ENCODE measurements at regions not wholly inside any gene's neighbourhood (a gene's known extent, or its start where the extent isn't known, plus 50 kb on each side); places are given as distances from the start of the nearest gene placed in this dataset.

DNA sequence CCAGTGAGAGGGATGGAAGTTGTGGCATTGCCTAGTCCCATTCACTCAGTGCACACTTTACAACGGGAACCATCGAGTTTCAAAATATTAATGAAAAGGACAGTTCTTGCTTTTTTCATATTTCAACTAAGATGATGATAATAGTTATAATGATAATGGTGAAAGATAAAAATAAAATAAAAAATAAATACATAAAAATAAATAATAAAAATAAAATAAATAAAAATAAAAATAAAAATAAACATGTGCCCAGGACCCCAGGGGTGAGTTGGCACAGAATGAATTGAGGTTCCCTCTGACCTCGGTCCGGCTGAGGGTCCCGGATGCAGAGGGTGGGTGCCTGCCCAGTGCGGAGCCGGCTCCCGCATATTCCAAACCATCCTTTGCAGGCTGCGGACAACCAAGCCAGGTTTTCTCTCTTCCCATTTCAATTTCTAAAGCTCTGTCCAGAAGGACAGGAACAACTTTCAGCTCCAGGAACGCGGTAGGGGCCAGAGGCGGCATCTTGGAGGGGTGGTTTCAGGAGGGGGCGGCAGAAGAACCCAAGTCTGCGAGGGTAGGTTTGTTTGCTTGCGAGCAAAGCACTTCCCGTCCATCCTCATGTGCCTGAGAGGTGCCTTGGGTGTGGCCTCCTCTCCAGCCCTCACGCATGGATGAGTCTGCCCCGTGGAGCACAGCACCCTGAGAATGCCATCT lies 236.8 kb downstream of the DLL1 start:
- DNase-seq: no peak

DNA sequence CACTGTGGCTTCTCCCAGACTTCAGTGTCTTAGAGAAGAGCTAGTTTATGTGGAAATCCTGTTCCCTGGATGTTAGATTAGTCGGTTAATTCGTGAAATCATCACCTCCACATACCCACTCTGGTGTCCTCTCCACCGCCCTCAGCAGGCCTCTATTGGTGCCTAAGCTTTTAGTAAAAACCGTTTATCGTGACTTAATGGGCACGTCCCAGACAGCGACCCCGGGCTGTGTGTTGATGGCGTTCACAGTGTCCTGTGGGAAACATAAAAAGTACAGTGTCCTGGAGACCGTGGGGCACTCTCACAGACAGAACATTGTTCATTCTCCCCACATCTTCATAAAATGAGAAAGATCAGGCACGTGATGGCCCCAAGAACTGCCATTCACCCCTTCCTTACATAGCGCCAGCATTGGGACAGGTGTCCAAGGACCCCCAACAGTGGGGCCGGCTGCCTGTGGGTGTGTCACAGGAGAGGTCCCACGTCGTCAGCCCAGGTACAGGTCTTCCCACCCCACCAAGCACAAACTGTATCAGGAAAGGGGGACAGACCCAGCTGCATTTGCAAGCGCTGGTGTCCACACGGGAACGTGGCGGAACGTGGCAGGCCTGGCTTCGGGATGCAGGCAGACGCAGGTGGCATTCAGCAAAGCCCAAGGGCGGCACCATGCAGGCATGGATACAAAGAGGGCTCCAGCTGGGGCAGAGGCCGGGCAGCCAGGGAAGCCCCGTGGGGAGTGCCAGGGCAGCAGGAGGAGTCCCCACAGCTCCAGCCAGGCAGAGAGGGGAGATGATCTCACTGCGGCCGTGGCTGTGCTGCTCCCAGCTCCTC lies 237.7 kb downstream of the DLL1 start:
- no peak for DNase-seq

DNA sequence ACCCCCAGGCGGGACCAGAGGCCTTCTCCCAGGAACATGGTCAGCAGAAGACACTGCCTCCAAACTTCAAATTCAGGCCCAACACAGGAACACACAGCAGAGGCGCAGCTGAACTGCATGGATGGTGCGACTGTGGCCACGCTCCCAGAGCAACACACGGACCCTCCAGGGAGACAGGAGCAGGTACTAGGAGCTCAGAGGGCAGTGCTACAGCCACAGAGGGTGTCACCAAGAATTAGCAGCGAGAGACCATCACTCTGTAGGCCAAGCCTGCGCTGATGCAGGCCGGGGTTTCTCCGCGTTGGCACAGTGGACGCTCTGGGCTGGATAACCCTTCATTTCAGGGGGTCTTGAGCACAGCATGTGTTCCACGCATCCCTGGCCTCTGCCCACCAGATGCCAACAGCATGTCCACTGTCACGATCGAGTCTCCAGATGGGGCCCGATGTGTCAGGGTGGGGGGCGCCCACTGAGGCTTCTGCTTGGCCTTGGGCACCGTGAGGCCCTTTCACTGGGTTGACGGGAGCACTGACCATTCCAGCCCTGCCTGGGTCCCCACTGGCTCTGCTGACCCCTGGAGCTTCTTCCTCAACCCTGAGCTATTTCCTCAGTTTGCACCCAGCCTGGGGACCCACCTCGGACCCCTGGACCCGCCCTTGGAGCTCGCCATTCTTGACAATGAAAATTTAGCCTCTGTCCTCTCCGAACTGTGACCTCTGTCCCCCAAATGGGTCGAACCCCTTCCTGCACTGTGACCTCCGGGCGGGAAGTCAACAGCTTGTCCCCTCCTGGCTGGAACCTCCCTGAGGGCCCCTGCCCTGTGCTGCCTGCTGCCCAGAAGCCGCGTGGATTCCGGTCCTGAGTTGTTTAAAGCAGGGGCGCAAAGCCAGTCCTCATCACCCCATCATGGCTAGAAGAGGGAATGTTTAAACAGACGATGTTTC lies 239.4 kb downstream of the DLL1 start:
- DNase-seq: no peak

DNA sequence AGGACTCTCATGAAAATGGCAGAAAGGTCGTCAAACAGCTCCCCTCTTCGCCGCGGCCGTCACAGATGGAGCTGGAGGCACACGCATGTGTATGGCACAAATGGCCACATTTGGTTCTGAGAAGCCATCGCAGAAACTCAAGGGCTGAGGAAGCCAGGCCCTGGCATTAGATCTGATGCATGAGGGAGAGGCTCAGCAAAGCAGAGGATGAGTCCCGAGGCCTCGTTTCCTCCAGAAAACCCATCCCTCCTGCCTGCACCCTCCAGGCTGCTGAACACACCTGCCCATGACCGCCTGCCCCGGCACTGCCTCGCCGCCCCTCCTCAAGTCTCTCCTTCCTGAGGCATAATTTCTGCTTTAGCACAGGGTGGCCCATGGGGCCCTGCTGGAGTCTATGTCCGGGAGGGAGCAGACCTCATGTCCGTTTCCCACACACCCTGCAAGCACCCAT lies 240.3 kb downstream of the DLL1 start:
- DNase-seq: no peak

DNA sequence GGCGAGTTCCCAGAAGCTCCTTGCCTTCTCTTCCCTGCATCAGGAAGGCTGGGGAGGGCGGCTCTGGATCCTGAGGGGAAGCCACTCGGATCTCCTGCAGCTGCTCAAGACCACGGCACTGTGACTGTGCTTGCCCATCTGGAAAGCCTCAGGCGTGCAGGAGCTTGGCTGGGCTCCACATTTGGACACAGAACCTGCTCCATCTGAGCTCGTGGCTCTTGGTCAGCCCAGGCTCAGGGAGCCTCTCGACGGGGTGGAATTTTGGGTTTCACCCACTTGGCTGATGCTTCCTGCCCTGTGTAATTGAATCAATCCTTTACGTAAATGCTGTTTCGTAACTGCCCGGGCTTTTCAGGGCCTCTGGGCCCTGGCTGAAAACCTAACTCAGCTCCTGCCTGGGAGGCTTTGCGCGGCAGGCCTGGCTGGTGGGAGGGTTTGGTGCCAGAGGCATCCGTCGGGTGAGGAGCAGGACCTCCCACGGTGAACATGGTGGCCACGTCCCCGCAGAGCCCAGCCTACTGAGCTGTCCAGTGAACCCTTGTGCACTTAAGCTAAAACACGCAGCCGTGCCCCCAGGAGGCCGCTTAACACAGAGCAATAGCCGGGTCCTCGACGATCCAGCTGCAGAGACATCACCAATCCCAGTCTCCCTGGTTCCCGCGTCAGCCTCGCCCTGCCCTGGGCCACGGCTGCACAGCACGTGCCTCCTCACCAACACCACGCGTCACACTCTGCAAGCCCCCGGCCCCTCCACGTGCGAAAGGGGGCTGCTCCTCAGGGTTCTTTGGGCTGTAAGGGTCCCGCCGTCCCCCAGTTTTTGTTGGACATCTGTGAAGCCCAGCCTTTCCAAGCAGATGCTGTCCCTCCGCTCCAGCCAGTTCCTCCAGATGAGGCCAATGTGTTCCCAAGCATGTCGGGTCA lies 241.0 kb downstream of the DLL1 start:
- no peak for DNase-seq

DNA sequence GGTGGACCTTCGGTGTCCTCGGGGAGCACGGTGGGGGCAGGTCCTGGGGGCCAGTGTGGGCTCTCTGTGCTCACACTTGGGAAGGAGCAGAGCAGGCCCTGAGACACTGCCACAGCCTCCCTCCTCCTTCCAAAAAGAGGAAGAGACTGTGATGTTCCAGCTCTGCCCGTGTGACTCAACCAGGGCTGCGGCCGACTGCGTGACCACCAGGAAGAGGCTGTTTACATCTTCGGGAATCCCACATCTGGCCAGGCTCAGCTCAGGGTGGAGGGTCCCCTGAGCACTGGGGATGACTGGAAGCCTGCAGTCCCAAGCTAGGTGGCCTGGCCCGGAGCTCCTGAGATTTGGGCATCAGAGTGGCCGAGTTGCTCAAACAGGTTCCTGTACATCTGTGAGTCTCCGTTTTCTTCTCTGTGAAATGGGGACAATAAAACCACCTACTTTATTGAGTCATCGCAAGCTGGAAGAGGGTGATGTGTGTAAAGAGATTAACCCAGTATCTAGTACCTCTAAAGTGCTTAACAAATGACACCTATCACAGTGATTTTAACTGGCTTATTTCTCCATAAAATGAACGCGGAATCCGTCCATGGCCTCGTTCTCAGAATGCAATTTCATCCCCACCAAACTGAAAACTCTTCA lies 242.1 kb downstream of the DLL1 start:
- no peak for DNase-seq

DNA sequence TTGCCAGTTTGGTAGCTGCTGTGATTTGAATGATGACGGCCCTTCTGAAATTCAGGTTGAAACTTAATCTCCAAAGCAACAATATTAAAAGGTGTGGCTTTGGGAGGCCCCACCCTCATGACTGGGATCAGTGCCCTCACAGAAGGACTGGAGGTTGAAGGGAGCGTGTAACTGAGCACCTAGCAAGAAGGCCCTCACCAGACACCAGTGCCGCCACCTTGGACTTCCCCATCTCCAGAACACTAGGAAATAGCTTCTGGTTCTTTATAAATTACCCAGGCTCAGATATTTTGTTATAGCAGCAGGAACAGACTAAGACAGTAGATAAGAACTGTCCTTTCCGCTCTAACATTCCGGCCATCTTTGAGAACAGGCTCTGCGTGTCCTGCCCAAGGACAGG lies 243.1 kb downstream of the DLL1 start:
- DNase-seq: no peak

DNA sequence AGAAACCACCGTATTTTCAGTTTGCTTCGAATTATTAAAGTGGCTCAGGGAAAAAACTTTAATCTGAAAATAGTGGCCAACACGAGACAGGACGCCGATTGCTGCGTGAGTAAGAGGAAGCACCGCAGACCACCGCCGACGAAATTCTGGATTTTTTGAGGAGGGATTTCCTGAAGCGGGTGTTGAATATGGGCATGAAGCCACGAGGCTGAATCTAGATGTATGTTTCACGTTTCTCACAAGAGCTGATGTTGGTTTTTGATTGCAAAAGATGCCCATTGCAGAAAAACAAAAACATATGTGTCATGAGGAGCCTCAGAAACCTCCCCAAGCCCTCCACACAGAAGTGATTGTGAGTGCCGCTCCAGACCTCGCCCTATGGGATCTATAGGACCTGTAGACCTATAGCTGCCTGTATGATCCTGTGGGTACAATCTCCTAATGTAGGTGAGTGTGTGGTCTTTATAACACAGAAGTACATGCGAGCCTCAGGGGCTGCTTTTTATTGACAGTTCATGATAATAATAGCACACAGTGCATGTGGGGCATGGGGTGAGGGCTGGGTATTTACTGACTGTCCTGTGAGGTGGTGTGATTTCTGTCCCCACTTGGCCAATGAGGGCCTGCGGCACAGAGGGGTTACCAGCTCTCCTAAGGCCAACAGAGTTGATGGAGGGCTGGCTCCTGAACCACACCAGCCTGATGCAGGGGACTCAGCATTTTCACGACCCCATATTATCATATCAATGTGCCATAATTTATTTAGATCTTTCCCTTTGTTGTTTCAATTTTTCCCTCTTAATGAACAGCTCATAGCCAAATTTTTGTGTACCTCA lies 243.9 kb downstream of the DLL1 start:
- DNase-seq: no peak

DNA sequence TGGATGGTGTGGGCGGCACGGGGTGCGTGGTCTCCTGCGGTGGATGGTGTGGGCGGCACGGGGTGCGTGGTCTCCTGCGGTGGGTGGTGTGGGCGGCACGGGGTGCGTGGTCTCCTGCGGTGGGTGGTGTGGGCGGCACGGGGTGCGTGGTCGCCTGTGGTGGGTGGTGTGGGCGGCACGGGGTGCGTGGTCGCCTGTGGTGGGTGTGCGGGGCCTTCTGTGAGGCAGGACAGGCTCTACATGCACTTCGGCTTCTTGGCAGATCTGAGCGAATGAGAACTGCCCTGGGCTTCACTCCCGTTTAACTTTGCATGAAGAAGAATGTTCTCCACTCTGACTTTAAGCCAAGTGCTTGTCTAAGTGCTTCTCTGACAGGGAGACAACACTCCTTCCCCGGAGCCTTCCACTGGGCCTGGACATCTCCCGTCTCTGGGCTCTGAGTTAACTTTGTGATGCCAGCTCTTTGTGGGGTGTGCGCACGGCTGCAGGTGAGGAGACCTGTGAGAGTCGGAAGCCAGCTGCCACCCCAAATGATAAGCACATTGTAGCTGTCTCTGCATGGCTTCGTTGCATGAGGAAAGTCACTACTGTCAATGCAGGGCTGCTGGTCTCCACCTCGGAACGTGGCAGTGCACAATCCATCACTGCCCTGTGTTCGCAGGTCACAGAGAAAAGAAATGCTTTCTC lies 244.8 kb downstream of the DLL1 start:
- no peak for DNase-seq

DNA sequence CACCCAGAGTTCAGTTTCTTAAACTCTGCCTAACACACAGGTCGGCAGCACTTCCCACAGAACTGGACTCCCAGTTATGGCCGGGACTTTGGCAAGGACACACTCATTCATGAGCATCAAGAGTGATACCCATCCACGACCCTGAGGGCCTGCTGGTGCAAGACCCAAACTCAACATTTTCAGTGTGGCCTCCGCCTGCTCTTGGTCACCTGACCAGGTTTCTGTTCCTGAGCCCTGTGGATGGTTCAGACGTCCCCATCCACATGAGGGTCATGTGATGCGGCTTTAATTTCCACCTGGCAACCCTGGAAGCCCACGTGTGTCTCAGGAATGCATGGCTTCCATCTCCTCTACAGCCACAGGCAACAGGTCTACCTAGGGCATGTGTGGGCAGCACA lies 245.3 kb downstream of the DLL1 start:
- DNase-seq: no peak

DNA sequence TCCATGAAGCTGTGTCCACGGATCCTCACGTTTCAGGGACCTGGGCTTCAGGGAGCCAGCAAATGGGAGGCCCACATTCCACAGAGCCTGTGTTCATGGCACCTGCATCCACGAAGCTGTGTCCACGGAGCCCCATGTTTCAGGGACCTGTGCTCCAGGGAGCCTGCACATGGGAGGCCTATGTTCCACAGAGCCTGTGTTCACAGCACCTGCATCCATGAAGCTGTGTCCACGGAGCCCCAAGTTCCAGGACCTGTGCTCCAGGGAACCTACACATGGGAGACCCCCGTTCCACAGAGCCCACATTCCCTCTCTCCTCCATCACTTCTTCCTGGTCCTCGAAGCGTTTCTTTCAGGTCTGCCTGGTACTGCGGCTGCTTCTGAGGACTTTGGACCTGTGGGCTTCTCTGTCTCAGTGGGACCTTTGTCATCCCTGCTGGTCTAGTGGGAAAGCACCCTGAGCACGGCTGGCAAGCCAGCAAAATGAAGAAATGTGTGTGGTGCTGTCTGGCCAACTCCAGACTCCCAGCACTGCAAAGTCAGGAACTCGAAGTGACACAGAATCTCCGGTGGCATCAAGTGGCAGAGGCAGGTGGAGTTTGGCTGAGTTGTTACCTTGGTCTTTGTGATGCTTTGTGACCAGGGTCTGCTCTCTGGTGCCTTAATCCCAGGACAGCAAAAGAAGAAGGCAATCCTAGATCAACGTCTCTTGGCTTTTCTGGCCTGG lies 245.9 kb downstream of the DLL1 start:
- DNase-seq: no peak

DNA sequence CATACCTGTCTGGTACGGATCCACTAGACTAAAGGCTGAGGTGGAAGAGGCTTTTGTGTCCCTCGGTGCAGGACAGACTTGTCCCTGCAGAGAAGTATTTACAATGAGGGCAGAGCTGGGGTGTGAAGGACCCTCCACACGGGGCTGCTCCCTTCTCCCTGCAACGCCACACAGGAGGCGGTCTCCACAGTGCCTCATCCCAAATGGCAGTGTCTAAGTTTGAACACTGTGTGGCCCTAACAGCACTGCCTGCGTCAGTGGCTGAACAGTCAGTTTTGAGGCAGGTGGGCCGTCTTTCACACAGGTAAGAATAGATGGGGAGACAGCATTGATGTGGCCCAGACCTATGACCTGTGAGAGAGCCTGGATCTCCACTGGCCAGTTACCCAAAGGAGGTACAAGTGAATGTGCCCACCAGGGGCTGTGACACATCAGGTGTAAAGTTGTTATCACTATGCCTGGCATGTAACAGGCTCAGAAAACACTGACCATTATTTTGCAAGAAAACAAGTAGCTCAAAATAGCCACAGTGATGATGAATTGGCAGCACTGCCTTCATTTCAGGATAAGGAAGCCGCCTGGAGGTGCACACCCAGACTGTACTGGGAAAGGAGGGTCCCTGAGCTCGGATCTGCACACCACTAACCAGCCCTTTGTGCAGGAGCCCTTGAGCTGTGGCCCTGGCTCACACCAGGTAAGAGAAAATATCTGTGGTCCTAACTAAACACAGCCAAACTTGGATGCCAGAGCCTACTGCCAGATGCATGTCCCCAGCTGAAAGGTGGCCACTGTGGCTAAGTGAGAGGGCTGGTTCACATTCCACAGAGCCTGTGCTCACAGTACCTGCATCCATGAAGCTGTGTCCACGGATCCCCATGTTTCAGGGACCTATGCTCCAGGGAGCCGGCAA lies 246.7 kb downstream of the DLL1 start:
- no peak for DNase-seq

DNA sequence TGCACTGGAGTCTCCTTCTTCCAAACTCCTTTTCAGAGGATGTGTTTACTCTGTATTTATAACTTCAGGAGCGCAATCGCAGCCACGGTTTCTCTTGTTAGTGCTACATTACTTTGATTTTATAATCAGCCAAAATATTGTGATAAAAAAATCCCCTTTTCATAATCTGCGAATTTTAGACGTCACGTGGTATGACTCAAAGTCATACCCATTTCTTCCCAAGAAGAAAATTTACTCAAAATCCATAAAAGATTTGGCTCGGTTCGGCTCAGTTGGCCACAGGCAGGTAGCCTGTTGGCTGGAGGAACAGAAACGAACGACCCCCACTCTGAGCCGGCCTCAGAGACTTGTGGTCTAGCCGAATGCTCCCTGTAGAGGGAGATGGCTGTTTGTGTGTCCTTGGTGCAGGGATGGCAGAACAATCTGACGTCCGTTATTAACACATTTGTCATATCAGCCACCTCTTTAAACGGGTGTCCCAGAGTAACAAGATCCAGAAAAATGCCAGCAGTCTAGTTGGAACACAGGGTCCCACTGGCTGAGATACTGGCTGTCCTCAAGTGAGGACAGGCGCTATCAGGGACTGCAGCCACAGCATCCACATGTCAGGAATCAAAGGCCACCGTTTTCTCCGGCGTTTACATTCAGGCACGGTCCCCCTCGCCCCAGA lies 247.6 kb downstream of the DLL1 start:
- DNase-seq: no peak

DNA sequence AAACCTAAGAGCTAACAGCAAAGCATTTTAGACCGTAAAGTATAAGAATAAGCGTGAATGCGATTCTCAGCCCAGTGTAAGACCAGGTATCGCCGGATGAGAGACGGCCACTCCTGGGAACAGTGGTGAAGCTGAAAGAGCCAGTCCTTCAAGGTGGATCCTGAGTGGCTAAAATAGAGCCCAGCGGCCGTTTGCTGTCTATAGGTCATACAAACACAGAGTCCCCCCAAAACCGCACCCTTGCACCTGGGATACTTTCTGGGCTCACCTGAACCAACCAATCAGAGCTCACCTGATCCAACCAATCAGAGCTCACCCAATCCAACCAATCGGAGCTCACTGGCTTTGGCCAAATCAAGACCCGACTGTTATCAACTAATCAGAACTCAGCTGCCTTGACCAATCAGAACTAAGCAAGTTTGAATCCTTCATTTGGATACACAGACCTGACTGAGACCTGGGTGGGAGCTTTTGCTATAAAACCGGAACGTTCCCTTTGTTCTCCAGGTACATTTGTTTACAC lies 248.2 kb downstream of the DLL1 start:
- no peak for DNase-seq

DNA sequence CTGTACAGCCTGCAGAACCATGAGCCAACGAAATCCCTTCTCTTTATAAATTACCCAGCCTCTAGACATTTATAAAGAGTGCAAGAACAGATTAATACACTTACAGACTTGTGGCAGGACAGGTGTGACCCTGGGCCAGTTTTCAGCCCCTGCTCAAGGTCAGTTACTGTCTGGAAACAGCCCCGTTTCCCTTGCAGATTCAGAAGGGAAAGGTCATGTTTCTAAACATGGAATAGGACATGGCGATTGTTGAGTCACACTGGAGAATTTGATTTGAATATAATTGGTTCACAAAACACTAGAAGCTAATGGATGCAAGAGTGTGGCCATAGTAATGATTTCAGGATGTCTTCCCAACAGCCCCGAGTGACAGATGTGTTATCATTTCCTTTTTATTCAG lies 248.8 kb downstream of the DLL1 start:
- no peak for DNase-seq

DNA sequence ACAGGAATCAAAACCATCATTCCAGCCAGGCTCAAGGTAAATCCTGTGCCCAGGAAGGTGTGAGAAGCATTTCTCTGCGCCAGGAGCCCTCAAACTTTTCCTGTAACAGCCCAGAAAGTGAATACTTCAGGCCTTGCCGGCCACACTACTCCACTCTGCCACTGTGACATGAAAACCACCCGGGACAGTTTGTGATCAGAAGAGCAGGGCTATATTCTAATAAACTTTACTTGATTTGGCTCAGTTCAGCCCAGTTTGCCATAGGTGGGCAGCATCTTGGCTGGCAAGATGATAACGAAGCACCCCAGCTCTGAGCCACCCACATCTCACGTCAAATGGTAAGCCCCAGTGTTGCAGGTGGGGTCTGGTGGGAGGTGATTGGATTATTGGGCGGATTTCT lies 249.4 kb downstream of the DLL1 start:
- no peak for DNase-seq

DNA sequence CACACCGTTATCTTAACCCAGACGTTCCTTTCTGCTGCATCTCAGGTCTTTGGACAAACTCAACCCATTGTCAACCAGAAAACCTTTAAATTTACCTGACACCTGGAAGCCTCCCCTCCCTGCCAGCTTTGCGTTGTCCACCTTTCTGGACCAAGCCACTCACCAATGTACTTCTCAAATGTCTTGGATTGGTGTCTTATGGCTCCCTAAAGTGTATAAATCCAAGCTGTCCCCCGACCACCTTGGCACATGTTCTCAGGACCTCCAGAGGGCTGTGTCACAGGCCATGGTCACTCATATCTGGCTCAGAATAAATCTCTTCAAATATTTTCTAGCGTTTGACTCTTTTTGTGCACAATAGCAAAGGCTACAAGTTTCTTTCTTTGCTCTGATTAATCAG lies 250.0 kb downstream of the DLL1 start:
- DNase-seq: no peak

Measured in stimulated activated naive CD4-positive, alpha-beta T cell (primary cell).